HEK293 (cell line): ENCODE measurements at regions not wholly inside any gene's neighbourhood (a gene's known extent, or its start where the extent isn't known, plus 50 kb on each side); places are given as distances from the start of the nearest gene placed in this dataset.

Source experiments
- CTCF ChIA-PET: fragments of 350-600 bp; formaldehyde crosslinking; extraction: SDS; loops from one replicate; lab custom pipeline; 2021; ENCODE audit warnings: antibody characterized with exemption; lab: Yijun Ruan, JAX
- POLR2A ChIA-PET: fragments of 300-600 bp; formaldehyde crosslinking; extraction: SDS; loops from one replicate; lab custom pipeline; 2020; ENCODE audit warnings: antibody characterized with exemption, inconsistent platforms; lab: Yijun Ruan, JAX
- H3K27ac ChIP-seq: fragments of 200-500 bp; sonication (Bioruptor generic); 2 replicates; pipeline ENCODE4 v1.5.1; 2014; ENCODE audit warnings: low read depth, low read length, control low read depth, inconsistent platforms; ENCODE audit errors: extremely low read depth
- H3K36me3 ChIP-seq, 2 experiments: fragments of 200-500 bp in 1 of 2; sonication (Bioruptor generic) in 1 of 2; 1 replicate in 1 of 2; 2 replicates in 1 of 2; pipeline ENCODE4 v1.5.1; 2014 to 2017; ENCODE audit warnings: inconsistent platforms in 2 of 2, low read length in 2 of 2; ENCODE audit not compliant: control insufficient read depth in 2 of 2, insufficient read depth in 1 of 2
- H3K4me1 ChIP-seq: fragments of 200-500 bp; sonication (Bioruptor generic); 2 replicates; pipeline ENCODE4 v1.5.1; 2014; ENCODE audit warnings: mild to moderate bottlenecking, low read length, inconsistent platforms; ENCODE audit not compliant: control insufficient read depth, insufficient read depth
- H3K4me3 ChIP-seq: 2 replicates; pipeline ENCODE4 v1.5.1; 2011; ENCODE audit warnings: low read depth, mild to moderate bottlenecking, control low read depth, low read length, moderate library complexity
- H3K9me3 ChIP-seq: fragments of 200-500 bp; sonication (Bioruptor generic); 2 replicates; pipeline ENCODE4 v1.5.1; 2014; ENCODE audit warnings: low read depth, low read length, inconsistent platforms; ENCODE audit not compliant: control insufficient read depth, insufficient read depth
- ELK4 ChIP-seq: IDR thresholded peaks from 2 replicates; pipeline ENCODE4 v1.6.1; 2011; ENCODE audit warnings: mild to moderate bottlenecking, low read depth, low read length, borderline replicate concordance
- KLF7 ChIP-seq: fragments of 450-650 bp; formaldehyde crosslinking; IDR thresholded peaks from 2 replicates; pipeline ENCODE4 v1.5.1; 2016; ENCODE audit warnings: missing biosample characterization, missing genetic modification characterization, borderline replicate concordance
- OSR2 ChIP-seq: fragments of 450-650 bp; formaldehyde crosslinking; IDR thresholded peaks from 2 replicates; pipeline ENCODE4 v1.5.1; 2016; ENCODE audit warnings: missing biosample characterization, missing genetic modification characterization
- PRDM10 ChIP-seq: fragments of 450-650 bp; formaldehyde crosslinking; IDR thresholded peaks from 2 replicates; pipeline ENCODE4 v1.5.1; 2016; ENCODE audit warnings: missing biosample characterization, missing genetic modification characterization
- SCRT2 ChIP-seq: fragments of 450-650 bp; formaldehyde crosslinking; IDR thresholded peaks from 2 replicates; pipeline ENCODE4 v1.5.1; 2016; ENCODE audit warnings: missing biosample characterization, missing genetic modification characterization
- SETDB1 ChIP-seq: IDR thresholded peaks from one replicate; pipeline ENCODE4 v1.6.1; 2017; ENCODE audit warnings: mild to moderate bottlenecking, low read length, moderate library complexity, mixed read lengths; ENCODE audit not compliant: insufficient read length
- YY1 ChIP-seq: fragments of 450-650 bp; formaldehyde crosslinking; IDR thresholded peaks from 2 replicates; pipeline ENCODE4 v1.5.1; 2018; ENCODE audit warnings: missing biosample characterization, missing genetic modification characterization
- ZBTB7A ChIP-seq: fragments of 450-650 bp; formaldehyde crosslinking; IDR thresholded peaks from 2 replicates; pipeline ENCODE4 v1.5.1; 2016; ENCODE audit warnings: low read depth, missing biosample characterization, missing genetic modification characterization
- ZNF114 ChIP-seq: fragments of 450-650 bp; formaldehyde crosslinking; IDR thresholded peaks from 2 replicates; pipeline ENCODE4 v1.5.0; 2017; ENCODE audit warnings: missing biosample characterization, missing genetic modification characterization
- ZNF133 ChIP-seq: fragments of 450-650 bp; formaldehyde crosslinking; IDR thresholded peaks from 2 replicates; pipeline ENCODE4 v1.5.1; 2016; ENCODE audit warnings: missing biosample characterization, missing genetic modification characterization
- ZNF138 ChIP-seq: fragments of 450-650 bp; formaldehyde crosslinking; IDR thresholded peaks from 2 replicates; pipeline ENCODE4 v1.5.1; 2016; ENCODE audit warnings: missing biosample characterization, missing genetic modification characterization, borderline replicate concordance
- ZNF2 ChIP-seq: fragments of 450-650 bp; formaldehyde crosslinking; IDR thresholded peaks from 2 replicates; pipeline ENCODE4 v1.5.1; 2016; ENCODE audit warnings: missing biosample characterization, missing genetic modification characterization
- ZNF274 ChIP-seq, 2 experiments: fragments of 200-500 bp in 1 of 2; fragments of 450-650 bp in 1 of 2; sonication (Bioruptor generic) in 1 of 2; formaldehyde crosslinking in 1 of 2; IDR thresholded peaks; 2 replicates each; pipeline versions ENCODE4 v1.5.1 to v1.6.1; 2014 to 2016; ENCODE audit warnings: borderline replicate concordance in 1 of 2, inconsistent platforms in 1 of 2, low read length in 1 of 2, missing biosample characterization in 1 of 2, missing genetic modification characterization in 1 of 2
- ZNF324 ChIP-seq: fragments of 450-650 bp; formaldehyde crosslinking; IDR thresholded peaks from 2 replicates; pipeline ENCODE4 v1.5.1; 2016; ENCODE audit warnings: missing biosample characterization, missing genetic modification characterization
- ZNF391 ChIP-seq: fragments of 450-650 bp; formaldehyde crosslinking; IDR thresholded peaks from 2 replicates; pipeline ENCODE4 v1.5.1; 2016; ENCODE audit warnings: low read depth, missing biosample characterization, missing genetic modification characterization, borderline replicate concordance
- ZNF518A ChIP-seq: fragments of 450-650 bp; formaldehyde crosslinking; conservative IDR thresholded peaks from 2 replicates; pipeline ENCODE4 v1.5.1; 2016; ENCODE audit warnings: low read depth, missing biosample characterization, missing genetic modification characterization
- ZNF670 ChIP-seq: fragments of 450-650 bp; formaldehyde crosslinking; IDR thresholded peaks from 2 replicates; pipeline ENCODE4 v1.5.1; 2016; ENCODE audit warnings: missing biosample characterization, missing genetic modification characterization, low read depth
- ZNF843 ChIP-seq: fragments of 450-650 bp; formaldehyde crosslinking; IDR thresholded peaks from 2 replicates; pipeline ENCODE4 v1.5.1; 2016; ENCODE audit warnings: missing biosample characterization, missing genetic modification characterization
- TF ChIP-seq, protein P1 (sequence below): fragments of 450-650 bp; formaldehyde crosslinking; IDR thresholded peaks from 2 replicates; pipeline ENCODE4 v1.5.1; 2016; ENCODE audit warnings: missing biosample characterization, missing genetic modification characterization
- TF ChIP-seq, protein P2 (sequence below): fragments of 450-650 bp; formaldehyde crosslinking; IDR thresholded peaks from 2 replicates; pipeline ENCODE4 v1.5.1; 2017; ENCODE audit warnings: missing biosample characterization, missing genetic modification characterization

DNA sequence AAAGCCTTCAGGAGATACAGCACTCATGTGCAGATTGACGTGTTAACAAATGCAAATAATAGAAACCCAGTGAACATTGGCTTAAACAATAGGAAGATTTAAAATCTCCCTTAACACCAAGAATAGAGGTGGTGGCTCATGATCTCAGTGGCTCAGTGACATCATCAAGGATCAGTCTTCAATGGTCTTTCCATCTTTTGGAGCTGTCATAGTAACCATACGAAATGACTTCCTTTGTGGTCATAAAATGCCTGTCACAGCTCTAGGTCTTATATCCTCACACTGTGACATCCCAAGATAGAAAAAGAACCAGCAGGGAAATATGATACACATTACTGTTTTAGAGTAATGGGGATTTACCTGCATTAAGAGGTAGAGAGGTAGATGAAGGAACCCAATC, 59.6 kb upstream of the ACKR3 start (continued):
- TF ChIP-seq ZNF518A (no peak), ZNF133 (no peak), SCRT2 (tag by site-specific recombination) (no peak), ZNF670 (tag by site-specific recombination) (no peak)
- TF ChIP-seq, protein P1, sequence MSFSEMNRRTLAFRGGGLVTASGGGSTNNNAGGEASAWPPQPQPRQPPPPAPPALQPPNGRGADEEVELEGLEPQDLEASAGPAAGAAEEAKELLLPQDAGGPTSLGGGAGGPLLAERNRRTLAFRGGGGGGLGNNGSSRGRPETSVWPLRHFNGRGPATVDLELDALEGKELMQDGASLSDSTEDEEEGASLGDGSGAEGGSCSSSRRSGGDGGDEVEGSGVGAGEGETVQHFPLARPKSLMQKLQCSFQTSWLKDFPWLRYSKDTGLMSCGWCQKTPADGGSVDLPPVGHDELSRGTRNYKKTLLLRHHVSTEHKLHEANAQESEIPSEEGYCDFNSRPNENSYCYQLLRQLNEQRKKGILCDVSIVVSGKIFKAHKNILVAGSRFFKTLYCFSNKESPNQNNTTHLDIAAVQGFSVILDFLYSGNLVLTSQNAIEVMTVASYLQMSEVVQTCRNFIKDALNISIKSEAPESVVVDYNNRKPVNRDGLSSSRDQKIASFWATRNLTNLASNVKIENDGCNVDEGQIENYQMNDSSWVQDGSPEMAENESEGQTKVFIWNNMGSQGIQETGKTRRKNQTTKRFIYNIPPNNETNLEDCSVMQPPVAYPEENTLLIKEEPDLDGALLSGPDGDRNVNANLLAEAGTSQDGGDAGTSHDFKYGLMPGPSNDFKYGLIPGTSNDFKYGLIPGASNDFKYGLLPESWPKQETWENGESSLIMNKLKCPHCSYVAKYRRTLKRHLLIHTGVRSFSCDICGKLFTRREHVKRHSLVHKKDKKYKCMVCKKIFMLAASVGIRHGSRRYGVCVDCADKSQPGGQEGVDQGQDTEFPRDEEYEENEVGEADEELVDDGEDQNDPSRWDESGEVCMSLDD (tag by site-specific recombination): no peak
- TF ChIP-seq, all 188 proteins: peak for 0

- Histone ChIP-seq H3K27ac (no peak overlapping the region), H3K36me3 (no peaks in the 10 kb centered on the region), H3K4me3 (no peak overlapping the region), H3K4me1 (no peaks in the 10 kb centered on the region), H3K9me3 (no peaks in the 10 kb centered on the region)
- POLR2A ChIA-PET: no interaction called here
- CTCF ChIA-PET: interaction anchor here (0.7 to 1.4 kb wide), 3 partner anchors 159 to 551 kb away, joined by 3 to 6 read pairs (median 5); no protein-coding TSS in a partner anchor
- no peak for TF ChIP-seq ZNF114 (tag by site-specific recombination)
- no peak for TF ChIP-seq ZNF138 (tag by site-specific recombination)
- no peak for TF ChIP-seq ZNF274 (IDR thresholded peaks at IDR 0.05; ENCODE audit: low read length)
- no peak for TF ChIP-seq ZNF274 (tag by site-specific recombination; IDR thresholded peaks at IDR 0.05; ENCODE audit: borderline replicate concordance)
- TF ChIP-seq, protein P2, sequence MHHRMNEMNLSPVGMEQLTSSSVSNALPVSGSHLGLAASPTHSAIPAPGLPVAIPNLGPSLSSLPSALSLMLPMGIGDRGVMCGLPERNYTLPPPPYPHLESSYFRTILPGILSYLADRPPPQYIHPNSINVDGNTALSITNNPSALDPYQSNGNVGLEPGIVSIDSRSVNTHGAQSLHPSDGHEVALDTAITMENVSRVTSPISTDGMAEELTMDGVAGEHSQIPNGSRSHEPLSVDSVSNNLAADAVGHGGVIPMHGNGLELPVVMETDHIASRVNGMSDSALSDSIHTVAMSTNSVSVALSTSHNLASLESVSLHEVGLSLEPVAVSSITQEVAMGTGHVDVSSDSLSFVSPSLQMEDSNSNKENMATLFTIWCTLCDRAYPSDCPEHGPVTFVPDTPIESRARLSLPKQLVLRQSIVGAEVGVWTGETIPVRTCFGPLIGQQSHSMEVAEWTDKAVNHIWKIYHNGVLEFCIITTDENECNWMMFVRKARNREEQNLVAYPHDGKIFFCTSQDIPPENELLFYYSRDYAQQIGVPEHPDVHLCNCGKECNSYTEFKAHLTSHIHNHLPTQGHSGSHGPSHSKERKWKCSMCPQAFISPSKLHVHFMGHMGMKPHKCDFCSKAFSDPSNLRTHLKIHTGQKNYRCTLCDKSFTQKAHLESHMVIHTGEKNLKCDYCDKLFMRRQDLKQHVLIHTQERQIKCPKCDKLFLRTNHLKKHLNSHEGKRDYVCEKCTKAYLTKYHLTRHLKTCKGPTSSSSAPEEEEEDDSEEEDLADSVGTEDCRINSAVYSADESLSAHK: no peak
- no peak for TF ChIP-seq KLF7
- no peak for TF ChIP-seq ZNF324 (tag by site-specific recombination)
- TF ChIP-seq ZBTB7A (tag by site-specific recombination): no peak
- TF ChIP-seq ZNF2 (tag by site-specific recombination): no peak
- no peak for TF ChIP-seq ELK4
- TF ChIP-seq ZNF843: no peak
- no peak for TF ChIP-seq PRDM10 (tag by site-specific recombination)
- no peak for TF ChIP-seq SETDB1
- TF ChIP-seq YY1: no peak
- no peak for TF ChIP-seq OSR2 (tag by site-specific recombination)
- no peak for TF ChIP-seq ZNF391 (tag by site-specific recombination)
These were observed 58.4 kb upstream of the ACKR3 start for GRCh38 chr2:236511266-236511665.
